ENCODE measurements at regions not wholly inside any gene's neighbourhood (a gene's known extent, or its start where the extent isn't known, plus 50 kb on each side); places are given as distances from the start of the nearest gene placed in this dataset.

DNA sequence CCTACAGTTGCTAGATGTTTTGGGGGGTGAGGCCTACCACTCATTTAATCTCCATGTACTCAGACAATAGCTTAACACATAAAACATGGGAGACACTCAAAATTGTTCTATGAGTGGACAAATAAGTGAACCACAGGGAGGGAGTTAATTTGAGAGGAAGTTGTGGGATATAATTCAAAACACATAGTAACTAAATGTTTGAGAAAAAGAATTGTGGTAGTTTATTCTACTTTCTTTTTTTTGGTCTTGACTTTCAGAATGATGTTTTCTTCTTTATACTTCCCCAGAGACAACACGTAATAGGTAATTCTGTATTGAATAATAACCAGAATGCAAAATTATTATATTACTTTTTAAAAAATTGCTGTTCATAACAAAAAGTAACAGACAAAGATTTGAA, 453.8 kb downstream of the RFPL4B start:
- Histone ChIP-seq H3K27me3 (ENCODE audit: control insufficient read depth in 4 of 4, insufficient read depth in 4 of 4, low read length in 3 of 4) (no peaks in the 10 kb centered on the region), H3K4me1 (ENCODE audit: control insufficient read depth in 4 of 4, insufficient read depth in 4 of 4, low read length in 3 of 4) (no peaks in the 10 kb centered on the region), H3K9ac (ENCODE audit: low read depth in 1 of 2, low read length in 2 of 2) (no peak overlapping the region), H3K27ac (ENCODE audit: low read depth in 1 of 2, low read length in 2 of 2) (no peak overlapping the region), H3K9me3 (ENCODE audit: control insufficient read depth in 4 of 4, low read length in 3 of 4) (no peaks in the 10 kb centered on the region), H3K36me3 (ENCODE audit: control insufficient read depth in 4 of 4, insufficient read depth in 3 of 4, low read depth in 1 of 4, low read length in 3 of 4) (no peaks in the 10 kb centered on the region), H3K4me3 (ENCODE audit: low read depth in 1 of 3, low read length in 3 of 3) (no peak overlapping the region)
- TF ChIP-seq, protein P1, sequence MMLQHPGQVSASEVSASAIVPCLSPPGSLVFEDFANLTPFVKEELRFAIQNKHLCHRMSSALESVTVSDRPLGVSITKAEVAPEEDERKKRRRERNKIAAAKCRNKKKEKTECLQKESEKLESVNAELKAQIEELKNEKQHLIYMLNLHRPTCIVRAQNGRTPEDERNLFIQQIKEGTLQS (IDR thresholded peaks at IDR 0.05) = no peak
- TF ChIP-seq RXRA (IDR thresholded peaks at IDR 0.05) (no peak), SP1 (IDR thresholded peaks at IDR 0.05) (no peak), FOXA2 (IDR thresholded peaks at IDR 0.05) (no peak), HNF4G (IDR thresholded peaks at IDR 0.05) (no peak), EGR1 (IDR thresholded peaks at IDR 0.05; ENCODE audit: low read depth in 2 of 2) (no peak), TAF1 (conservative IDR thresholded peaks at IDR 0.05) (no peak), NR2F2 (IDR thresholded peaks at IDR 0.05) (no peak), JUND (IDR thresholded peaks at IDR 0.05) (no peak), GABPA (IDR thresholded peaks at IDR 0.05 in 1 of 2, conservative IDR thresholded peaks at IDR 0.05 in 1 of 2) (no peak)
- TF ChIP-seq, protein P2, sequence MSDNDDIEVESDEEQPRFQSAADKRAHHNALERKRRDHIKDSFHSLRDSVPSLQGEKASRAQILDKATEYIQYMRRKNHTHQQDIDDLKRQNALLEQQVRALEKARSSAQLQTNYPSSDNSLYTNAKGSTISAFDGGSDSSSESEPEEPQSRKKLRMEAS (IDR thresholded peaks at IDR 0.05) = no peak
- TF ChIP-seq, protein P3, sequence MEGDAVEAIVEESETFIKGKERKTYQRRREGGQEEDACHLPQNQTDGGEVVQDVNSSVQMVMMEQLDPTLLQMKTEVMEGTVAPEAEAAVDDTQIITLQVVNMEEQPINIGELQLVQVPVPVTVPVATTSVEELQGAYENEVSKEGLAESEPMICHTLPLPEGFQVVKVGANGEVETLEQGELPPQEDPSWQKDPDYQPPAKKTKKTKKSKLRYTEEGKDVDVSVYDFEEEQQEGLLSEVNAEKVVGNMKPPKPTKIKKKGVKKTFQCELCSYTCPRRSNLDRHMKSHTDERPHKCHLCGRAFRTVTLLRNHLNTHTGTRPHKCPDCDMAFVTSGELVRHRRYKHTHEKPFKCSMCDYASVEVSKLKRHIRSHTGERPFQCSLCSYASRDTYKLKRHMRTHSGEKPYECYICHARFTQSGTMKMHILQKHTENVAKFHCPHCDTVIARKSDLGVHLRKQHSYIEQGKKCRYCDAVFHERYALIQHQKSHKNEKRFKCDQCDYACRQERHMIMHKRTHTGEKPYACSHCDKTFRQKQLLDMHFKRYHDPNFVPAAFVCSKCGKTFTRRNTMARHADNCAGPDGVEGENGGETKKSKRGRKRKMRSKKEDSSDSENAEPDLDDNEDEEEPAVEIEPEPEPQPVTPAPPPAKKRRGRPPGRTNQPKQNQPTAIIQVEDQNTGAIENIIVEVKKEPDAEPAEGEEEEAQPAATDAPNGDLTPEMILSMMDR (IDR thresholded peaks at IDR 0.05; ENCODE audit: low read depth, low read length, missing input control) = no peak
- TF ChIP-seq, protein P4, sequence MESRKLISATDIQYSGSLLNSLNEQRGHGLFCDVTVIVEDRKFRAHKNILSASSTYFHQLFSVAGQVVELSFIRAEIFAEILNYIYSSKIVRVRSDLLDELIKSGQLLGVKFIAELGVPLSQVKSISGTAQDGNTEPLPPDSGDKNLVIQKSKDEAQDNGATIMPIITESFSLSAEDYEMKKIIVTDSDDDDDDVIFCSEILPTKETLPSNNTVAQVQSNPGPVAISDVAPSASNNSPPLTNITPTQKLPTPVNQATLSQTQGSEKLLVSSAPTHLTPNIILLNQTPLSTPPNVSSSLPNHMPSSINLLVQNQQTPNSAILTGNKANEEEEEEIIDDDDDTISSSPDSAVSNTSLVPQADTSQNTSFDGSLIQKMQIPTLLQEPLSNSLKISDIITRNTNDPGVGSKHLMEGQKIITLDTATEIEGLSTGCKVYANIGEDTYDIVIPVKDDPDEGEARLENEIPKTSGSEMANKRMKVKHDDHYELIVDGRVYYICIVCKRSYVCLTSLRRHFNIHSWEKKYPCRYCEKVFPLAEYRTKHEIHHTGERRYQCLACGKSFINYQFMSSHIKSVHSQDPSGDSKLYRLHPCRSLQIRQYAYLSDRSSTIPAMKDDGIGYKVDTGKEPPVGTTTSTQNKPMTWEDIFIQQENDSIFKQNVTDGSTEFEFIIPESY (IDR thresholded peaks at IDR 0.05) = no peak
- WGBS = 87% methylated on average over 1 of the region's 1 CpG
- no peak for DNase-seq (ENCODE audit: low spot score)

DNA sequence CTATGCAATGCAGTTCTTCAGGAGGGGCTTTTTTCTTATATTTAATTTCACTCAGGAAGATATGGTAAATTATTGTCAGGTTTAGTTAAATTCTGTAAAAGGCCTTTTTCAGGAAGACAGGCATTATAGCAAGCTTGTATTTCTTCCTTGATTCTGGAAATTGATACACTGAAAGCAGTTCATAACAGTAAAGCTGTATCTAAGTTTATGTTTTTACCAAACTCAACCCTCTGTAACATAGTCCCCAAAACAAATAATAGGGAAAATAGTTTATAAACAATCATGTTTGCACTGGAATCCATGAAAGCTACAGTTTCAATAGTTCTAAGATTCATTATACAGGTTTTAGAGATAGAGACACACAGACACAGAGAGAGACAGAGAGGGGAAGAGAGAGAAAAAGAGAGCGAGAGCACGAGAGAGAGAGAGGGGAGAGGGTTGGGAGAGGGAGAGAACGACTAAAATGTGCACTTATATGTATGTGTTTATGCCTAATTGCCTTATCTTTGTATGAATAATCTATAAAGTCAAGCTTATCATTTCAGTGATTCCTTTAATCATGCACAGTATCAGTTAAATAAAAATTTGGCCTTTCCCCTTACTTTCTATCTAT, 454.4 kb downstream of the RFPL4B start:
- DNase-seq (ENCODE audit: low spot score) = no peak
- Histone ChIP-seq H3K9ac (ENCODE audit: low read depth in 1 of 2, low read length in 2 of 2) (no peak overlapping the region), H3K4me1 (ENCODE audit: control insufficient read depth in 4 of 4, insufficient read depth in 4 of 4, low read length in 3 of 4) (no peaks in the 10 kb centered on the region), H3K27me3 (ENCODE audit: control insufficient read depth in 4 of 4, insufficient read depth in 4 of 4, low read length in 3 of 4) (no peaks in the 10 kb centered on the region), H3K36me3 (ENCODE audit: control insufficient read depth in 4 of 4, insufficient read depth in 3 of 4, low read depth in 1 of 4, low read length in 3 of 4) (no peaks in the 10 kb centered on the region), H3K9me3 (ENCODE audit: control insufficient read depth in 4 of 4, low read length in 3 of 4) (no peaks in the 10 kb centered on the region), H3K27ac (ENCODE audit: low read depth in 1 of 2, low read length in 2 of 2) (no peak overlapping the region), H3K4me3 (ENCODE audit: low read depth in 1 of 3, low read length in 3 of 3) (no peak overlapping the region)
- TF ChIP-seq JUND (IDR thresholded peaks at IDR 0.05) (no peak), HNF4G (IDR thresholded peaks at IDR 0.05) (no peak), RAD21 (IDR thresholded peaks at IDR 0.05) (no peak), FOXA1 (IDR thresholded peaks at IDR 0.05) (no peak)
- TF ChIP-seq, protein P1 (IDR thresholded peaks at IDR 0.05) = no peak
- 72% methylated on average over 3 of the region's 3 CpGs for WGBS
